GM13976 (cell line): ENCODE measurements at regions not wholly inside any gene's neighbourhood (a gene's known extent, or its start where the extent isn't known, plus 50 kb on each side); places are given as distances from the start of the nearest gene placed in this dataset.

Source experiments
- DNase-seq: peaks from one replicate; pipeline ENCODE4 v3.0.0; 2012; ENCODE audit warnings: low spot score
- in situ Hi-C: fragments of 300-500 bp; cut with MboI; formaldehyde crosslinking; loops from one replicate; pipeline ENCODE4 v1.12.0; 2022; ENCODE audit warnings: low sequenced_read_pairs, mixed read lengths, inconsistent platforms; ENCODE audit not compliant: unreplicated experiment
- TF ChIP-seq, protein P1 (sequence below): IDR thresholded peaks from 2 replicates; pipeline ENCODE4 v1.5.1; 2012; ENCODE audit warnings: borderline replicate concordance, mild to moderate bottlenecking; ENCODE audit not compliant: insufficient read depth; ENCODE audit errors: extremely low read depth, missing control alignments, control extremely low read depth

DNA sequence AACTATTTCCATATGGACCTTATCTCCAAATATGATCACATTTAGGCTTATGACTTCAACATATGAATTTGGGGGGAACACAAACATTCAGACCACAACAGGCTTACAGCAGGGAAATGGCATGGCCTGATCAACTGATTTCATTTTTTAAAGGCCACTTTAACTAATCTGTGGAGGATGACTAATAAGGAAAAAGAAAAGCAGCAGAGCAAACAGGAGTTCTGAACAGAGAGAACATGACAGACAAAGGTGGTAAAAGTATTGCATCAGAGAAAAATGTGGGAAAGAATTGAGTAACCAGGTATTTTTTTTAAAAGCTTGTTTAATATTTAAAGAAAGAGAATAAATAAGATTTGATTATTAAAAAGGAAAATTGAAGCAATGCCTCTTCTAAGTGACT, 366.1 kb upstream of the TMPO start:
- in situ Hi-C loops = no loop called here
- DNase-seq = no peak
- TF ChIP-seq, protein P1, sequence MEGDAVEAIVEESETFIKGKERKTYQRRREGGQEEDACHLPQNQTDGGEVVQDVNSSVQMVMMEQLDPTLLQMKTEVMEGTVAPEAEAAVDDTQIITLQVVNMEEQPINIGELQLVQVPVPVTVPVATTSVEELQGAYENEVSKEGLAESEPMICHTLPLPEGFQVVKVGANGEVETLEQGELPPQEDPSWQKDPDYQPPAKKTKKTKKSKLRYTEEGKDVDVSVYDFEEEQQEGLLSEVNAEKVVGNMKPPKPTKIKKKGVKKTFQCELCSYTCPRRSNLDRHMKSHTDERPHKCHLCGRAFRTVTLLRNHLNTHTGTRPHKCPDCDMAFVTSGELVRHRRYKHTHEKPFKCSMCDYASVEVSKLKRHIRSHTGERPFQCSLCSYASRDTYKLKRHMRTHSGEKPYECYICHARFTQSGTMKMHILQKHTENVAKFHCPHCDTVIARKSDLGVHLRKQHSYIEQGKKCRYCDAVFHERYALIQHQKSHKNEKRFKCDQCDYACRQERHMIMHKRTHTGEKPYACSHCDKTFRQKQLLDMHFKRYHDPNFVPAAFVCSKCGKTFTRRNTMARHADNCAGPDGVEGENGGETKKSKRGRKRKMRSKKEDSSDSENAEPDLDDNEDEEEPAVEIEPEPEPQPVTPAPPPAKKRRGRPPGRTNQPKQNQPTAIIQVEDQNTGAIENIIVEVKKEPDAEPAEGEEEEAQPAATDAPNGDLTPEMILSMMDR = no peak

DNA sequence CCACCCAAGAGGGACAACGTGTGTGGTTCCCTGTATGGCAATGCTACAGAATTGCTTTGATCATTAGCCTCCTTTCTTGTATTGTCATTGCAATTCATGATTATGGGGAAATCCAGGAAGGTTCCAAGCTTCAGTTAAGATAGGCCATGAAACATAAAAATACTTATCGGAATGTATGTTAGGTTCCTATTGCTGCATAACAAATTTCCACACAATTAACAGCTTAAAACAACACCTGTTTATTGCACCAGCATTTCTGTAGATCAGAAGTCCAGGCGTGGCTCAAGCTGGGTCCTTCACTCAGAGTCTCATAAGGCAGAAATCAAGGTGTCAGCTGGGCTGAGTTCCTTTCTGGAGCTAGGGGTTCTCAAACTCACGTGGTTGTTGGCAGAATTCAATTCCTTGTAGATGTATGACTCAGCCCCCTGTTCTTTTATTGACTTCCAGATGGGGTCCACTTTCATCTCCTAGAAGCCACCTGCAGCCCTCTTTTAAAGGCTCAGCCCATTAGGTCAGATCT, 365.6 kb upstream of the TMPO start:
- in situ Hi-C loops = no loop called here
- TF ChIP-seq, protein P1 = no peak
- DNase-seq = no peak

DNA sequence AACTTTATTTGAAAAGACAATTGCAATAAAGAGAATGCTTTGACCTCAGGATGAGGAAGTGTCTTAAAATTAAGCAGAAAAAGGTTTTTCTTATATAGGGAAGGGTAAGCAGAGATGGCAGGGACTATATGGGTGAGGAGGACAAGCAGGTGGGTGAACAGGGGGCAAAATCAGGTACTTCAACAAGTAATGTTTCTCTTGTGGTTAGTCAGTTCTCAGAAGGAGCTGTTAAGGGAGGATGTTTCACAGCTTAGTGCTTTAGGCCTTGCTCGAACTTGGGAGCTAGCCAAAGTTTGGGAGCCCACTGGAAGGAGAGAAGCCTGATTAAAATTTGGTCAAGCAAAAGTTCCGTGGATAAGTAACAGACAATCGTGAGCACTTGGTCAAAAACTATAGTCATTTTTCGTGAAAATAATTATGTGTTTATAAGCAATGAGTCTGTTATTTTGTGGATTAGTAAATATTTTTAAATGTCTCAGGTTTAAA, 364.2 kb upstream of the TMPO start:
- no peak for DNase-seq
- in situ Hi-C loops = no loop called here
- TF ChIP-seq, protein P1 = no peak

DNA sequence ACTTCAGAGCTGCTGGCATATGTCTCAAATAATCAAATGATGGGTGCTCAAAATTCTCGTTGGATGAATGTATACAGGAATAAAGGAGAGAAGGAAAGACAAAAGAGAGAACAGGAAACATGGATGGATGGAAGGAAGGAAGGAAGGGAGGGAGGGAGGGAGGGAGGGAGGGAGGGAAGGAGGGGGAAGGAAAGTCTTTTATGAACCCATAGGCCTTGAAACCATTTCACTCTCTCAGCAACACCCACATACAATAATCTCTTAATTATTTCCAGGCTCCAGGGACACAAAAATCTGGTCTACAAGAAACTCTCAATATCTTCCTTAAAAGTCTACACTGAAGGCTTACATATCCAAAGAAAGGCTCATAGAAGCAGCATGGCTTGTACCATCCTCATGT, 363.4 kb upstream of the TMPO start:
- in situ Hi-C loops = no loop called here
- TF ChIP-seq, protein P1 = no peak
- no peak for DNase-seq

DNA sequence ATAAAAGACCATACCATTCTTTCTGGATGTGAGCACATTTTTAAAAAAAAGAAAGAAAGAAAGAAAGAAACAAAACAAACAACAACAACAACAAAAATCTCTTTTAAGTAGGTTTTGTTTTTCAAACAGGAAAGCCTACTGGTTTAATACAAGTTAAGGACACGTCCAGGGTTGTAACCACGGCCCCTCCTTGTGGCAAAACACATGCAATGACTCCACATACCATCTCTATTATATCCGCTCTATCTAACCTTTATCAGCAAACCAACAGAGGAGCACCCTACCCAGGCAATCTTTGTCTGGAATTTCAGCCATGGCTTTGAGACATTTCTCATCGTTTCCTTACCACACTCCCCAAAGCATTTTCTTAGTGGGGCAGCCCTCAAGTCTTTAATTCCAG, 360.5 kb upstream of the TMPO start:
- in situ Hi-C loops = no loop called here
- no peak for DNase-seq
- TF ChIP-seq, protein P1 = no peak

DNA sequence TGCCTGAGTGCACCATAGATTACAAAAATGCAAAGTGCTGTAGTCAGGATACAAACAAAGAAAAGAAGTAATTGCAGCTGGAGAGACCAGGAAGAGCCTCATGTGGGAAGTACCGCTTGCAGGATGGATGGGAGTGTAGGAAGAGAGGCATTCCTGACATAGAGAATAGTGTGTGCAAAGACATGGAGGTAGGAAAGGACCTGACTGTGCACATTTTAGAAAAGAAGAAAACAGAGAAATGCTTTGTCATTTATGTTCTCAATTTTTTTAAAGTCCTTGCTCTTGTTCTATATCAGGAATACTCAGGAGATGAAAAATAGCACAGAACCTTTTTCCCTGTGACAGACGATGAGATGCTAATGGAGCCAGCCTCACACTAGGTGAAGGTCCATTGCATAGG, 358.7 kb upstream of the TMPO start:
- TF ChIP-seq, protein P1 = no peak
- in situ Hi-C loops = no loop called here
- no peak for DNase-seq

DNA sequence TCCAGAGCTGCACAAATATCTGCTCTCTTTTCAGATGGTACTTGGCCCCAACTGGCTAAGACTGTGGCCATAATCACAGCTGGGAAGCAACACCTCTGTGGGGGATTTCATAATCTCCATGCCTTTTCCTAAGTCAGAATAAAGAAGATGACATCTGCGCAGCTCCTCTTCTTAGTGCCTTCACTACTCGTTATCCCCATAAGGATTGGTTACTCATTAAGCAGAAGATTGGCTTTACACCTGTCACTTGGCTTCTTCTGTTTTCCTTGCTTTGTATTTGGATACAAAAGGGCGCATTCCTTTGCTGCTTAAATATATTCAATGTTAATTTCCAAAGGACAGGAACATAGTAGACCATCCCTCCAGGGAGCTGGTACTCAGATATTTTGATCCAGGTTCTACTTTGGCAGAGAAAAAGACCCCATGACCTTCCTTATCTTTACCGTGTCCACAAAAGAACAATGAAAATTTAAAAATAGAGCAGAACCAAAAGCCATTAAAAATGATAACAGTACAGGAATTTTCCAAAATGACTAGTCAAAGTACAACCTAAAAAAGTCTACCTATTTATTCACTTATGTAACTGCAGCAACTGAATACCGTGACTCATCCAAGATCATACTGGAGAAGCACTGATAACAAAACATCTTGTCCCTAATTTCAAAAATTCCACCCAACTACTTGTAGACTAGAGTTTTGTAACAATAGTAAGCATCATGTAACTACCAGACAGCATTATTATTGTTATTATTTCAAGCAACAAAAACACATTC, 352.3 kb upstream of the TMPO start:
- DNase-seq = no peak
- TF ChIP-seq, protein P1 = no peak
- in situ Hi-C loops = no loop called here
